HG02943 (cell line): ENCODE measurements at regions not wholly inside any gene's neighbourhood (a gene's known extent, or its start where the extent isn't known, plus 50 kb on each side); places are given as distances from the start of the nearest gene placed in this dataset.
"Not testable (repeated sequence)": the region's sequence is repeated elsewhere in the genome, so short reads cannot be mapped to it uniquely, and the experiment has no call there.

Experiments used
- ATAC-seq: cut with Tn5 transposase; IDR thresholded peaks from one replicate; pipeline ENCODE4 v1.9.1; 2021; ENCODE audit warnings: mild to moderate bottlenecking, low read depth, moderate library complexity; ENCODE audit not compliant: unreplicated experiment

DNA sequence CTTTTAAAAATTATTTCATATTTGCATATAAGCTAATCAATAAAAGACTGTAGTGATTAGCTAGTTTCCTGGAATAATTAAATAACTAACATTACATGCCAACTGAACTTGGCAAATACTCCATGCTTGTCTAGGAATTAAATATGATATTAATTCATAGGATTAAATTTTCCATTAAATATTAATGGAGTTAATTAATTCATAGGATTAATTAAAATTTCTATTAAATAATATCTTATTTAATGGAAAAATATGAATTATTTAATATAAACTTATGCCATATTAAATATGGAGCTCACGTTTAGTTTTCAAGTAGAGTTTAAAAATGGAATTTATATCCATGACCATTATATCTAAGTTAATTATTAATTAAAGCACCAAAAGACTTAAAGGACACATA lies 517.8 kb upstream of the DAB2 start:
- ATAC-seq = no peak

GRCh38 chr5:39941416-39941815 lies 516.6 kb upstream of the DAB2 start:
- ATAC-seq = no peak

GRCh38 chr5:39934830-39935229 lies 510.1 kb upstream of the DAB2 start:
- ATAC-seq = no peak

DNA sequence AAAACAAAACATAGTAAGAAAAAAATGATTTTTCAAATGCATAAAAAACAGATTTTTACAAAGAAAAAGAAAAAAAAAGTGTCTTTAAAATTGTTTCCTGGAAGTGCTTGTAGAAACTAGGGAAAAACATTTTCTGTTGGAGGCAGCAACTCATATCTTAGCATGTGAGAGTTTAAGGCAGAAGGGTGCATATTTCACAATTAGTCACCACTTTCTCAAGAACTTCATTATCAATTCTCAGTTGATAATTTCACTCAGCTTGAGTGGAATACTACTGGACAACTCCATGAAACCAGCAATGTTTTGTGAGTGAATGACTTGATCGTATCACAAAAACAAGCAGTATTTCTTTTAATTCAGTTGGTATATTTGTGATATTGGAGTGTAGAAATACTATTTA lies 508.3 kb upstream of the DAB2 start:
- ATAC-seq = no peak

- no peak for ATAC-seq
Measured at GRCh38 chr5:39928709-39929108, 503.9 kb upstream of the DAB2 start.

DNA sequence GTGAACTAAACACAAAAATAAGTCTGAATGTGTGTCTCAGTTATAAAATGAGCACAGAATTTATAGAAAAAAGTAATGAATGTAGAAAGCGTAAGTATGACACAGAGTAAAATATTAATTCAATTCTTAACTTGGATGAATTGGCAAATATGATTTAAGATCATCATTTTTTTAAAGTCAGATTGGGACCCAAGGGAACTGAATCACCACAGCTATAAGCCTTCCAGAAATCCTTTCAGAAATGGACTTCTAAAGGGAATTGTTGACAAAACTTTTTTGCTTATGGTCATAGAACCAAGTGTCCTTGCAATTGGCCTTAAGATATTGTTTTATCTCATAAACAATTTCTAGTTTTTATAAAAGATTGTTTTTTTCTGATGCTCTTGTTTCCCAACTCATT lies 495.1 kb upstream of the DAB2 start:
- ATAC-seq = no peak

DNA sequence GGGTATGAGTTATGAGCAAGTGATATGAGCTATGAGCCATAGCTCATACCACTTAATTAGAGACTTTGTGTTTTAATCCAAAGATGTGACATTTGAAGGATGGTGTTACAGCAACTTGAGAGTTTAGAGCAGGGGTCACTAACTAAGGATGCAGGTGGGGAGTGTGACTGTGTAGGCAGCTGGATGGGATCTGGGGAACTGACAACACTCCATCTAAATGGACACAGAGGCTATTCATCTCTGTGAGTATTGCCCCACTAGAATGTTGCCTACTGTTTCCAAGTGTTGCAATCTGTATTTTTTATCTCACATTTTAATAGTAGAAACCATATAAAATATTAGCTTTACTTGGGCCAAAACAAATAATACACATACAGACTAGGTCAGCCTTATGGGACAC lies 488.1 kb upstream of the DAB2 start:
- no peak for ATAC-seq

GRCh38 chr5:39907267-39907951 lies 482.6 kb upstream of the DAB2 start:
- not testable (repeated sequence) for ATAC-seq

DNA sequence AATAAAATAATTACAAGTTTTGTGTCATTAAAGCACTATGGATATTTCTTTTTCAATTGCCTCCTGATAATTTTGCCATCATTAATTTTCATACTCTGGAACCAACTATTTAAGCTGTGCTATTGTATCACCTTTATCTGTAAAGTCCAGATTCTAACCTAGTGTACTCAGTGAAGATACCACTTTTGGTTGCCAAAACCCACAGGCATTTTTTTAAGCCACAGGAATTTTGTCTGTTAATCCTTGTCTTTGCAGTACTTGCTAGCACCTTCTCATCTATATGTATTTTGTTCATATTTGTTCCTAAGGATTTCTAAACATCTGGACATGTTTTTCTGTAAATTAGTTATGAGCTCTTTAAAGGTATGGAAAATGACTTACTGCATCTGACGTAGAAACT lies 481.4 kb upstream of the DAB2 start:
- no peak for ATAC-seq

DNA sequence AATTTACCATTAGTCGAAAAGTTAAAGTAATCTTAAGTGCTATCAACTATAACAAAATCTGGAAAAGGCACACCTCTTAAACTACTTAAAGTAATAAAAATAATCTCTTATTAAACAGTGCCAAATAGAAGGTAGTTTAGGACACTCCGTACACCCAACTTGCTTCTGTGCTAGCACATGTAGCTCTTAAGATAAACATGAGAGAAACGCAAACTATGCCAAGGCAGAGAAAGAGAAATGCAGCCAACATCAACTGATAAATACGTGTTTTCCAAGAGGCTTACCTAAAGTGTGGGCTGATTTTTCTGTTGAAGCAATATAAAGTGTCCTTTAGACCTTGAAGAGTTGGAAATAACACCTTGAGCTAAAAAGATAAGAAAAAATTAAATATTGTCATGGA lies 480.6 kb upstream of the DAB2 start:
- ATAC-seq = no peak

DNA sequence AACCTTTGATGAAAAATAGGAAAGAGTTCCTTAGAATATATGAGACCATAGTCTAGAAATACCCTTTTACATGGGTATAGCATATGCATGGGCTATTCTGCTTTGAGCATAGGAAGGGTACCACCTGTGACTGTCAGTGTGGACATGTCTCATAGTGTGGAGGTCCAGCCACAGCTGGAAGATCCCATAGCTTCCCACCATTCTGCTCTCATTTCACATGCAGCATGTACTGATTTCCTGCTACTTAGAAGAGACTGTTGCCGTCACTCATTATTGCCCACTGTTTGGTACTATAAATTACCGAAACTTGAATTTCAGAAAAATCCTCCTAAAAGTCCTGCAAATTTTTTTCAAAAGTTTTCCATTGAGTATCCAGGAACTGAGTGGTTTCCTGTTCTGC lies 477.8 kb upstream of the DAB2 start:
- ATAC-seq = no peak

DNA sequence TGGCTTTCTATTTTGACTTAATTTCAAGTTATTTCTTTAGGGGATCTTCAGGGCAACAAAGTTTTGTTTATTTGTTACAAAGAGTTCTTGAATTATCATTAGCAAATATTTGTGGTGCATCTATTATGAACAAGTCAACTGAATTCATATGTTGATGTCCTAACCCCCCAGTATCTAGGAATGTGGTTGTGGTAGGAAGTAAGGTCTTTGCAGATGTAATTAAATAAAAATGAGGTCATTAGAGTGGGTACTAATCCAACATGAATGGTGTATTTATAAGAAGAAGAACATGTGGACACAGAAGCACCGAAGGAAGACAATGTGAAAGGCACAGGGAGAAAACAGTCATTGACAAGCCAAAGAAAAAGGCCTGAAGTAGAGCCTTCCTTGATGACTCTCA lies 474.0 kb upstream of the DAB2 start:
- ATAC-seq = no peak

GRCh38 chr5:39896706-39897105 lies 471.9 kb upstream of the DAB2 start:
- no peak for ATAC-seq

- no peak for ATAC-seq
Measured at GRCh38 chr5:39896104-39896503, 471.3 kb upstream of the DAB2 start.

- ATAC-seq = no peak
Measured at GRCh38 chr5:39892708-39893107, 467.9 kb upstream of the DAB2 start.

- no peak for ATAC-seq
Measured at GRCh38 chr5:39891376-39891775, 466.6 kb upstream of the DAB2 start.

GRCh38 chr5:39880985-39881384 lies 456.2 kb upstream of the DAB2 start:
- ATAC-seq = no peak

GRCh38 chr5:39877479-39877878 lies 452.7 kb upstream of the DAB2 start:
- ATAC-seq = no peak

DNA sequence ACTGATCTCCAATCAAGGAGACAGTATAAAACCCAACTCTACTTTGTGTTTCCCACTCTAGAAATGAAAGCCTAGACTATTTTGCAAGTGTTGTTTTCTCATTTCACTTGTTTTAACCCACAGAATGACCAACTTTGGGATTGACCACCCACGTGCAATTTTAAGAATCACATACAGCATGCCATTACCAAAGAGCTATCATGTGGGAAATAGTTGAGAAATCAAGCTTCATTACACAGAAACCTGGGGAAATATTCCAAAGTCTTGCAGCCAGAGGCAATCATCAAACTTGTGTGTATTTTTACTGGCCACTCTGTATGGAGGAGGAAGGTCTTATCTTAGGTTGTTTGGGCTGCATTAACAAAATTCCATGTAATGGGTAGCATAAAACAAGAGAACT lies 451.4 kb upstream of the DAB2 start:
- ATAC-seq = no peak

DNA sequence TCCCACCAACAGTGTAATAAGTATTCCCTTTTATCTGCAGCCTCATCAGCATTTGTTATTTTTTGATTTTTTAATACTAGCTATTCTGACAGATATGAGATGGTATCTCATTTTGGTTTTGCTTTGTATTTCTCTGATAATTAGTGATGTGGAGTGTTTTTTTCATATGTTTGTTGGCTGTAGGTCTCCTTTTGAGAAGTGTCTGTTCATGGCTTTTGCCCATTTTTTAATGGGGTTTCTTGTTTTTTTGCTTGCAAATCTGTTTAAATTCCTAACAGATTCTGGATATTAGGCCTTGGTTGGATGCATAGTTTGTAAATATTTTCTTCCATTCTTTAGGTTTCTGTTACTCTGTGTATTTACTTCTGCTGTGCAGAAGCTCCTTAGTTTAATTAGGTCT lies 445.4 kb upstream of the DAB2 start:
- no peak for ATAC-seq

GRCh38 chr5:39869396-39869795 lies 444.6 kb upstream of the DAB2 start:
- ATAC-seq = no peak

DNA sequence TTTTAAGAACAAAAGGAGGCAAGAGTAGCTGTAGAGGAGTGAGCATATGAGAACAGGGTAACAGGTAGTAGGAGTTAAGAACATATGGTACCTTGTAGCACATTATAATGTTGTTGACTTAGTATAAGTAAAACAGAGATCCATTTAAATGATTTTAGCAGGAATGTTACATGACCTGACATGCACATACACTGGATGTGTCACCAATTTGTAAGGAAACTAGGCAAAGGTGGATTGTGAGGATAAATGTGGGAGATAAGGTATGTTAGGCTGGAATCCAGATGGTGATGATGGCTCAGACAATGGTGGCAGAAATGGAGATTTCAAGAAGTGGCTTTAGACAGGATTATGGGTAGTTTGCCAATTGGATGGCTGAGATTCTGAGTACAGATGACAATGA lies 443.1 kb upstream of the DAB2 start:
- no peak for ATAC-seq

- no peak for ATAC-seq
Measured at GRCh38 chr5:39863926-39864552, 439.3 kb upstream of the DAB2 start.
